H9 (cell line): ENCODE measurements at regions not wholly inside any gene's neighbourhood (a gene's known extent, or its start where the extent isn't known, plus 50 kb on each side); places are given as distances from the start of the nearest gene placed in this dataset.

Experiments
- DNase-seq: peaks from one replicate; pipeline ENCODE4 v3.0.0-alpha.2; 2017
- H2AFZ ChIP-seq: one replicate; pipeline ENCODE4 v1.6.1; 2013; ENCODE audit warnings: mild to moderate bottlenecking, low read length, control low read depth, moderate library complexity
- H2AK5ac ChIP-seq: 2 replicates; pipeline ENCODE4 v1.6.1; 2013; ENCODE audit warnings: low read length, control low read depth, mixed read lengths; ENCODE audit not compliant: insufficient read length
- H2BK120ac ChIP-seq: one replicate; pipeline ENCODE4 v1.6.1; 2013; ENCODE audit warnings: low read depth, mild to moderate bottlenecking, low read length, control low read depth, inconsistent platforms; ENCODE audit not compliant: poor library complexity, severe bottlenecking
- H2BK12ac ChIP-seq: 2 replicates; pipeline ENCODE4 v1.6.1; 2013; ENCODE audit warnings: low read length, control low read depth, mixed read lengths, low read depth; ENCODE audit not compliant: insufficient read length
- H2BK15ac ChIP-seq: 2 replicates; pipeline ENCODE4 v1.6.1; 2013; ENCODE audit warnings: low read depth, low read length, control low read depth
- H2BK20ac ChIP-seq: one replicate; pipeline ENCODE4 v1.6.1; 2013; ENCODE audit warnings: low read depth, mild to moderate bottlenecking, low read length, control low read depth, inconsistent platforms; ENCODE audit not compliant: poor library complexity, severe bottlenecking
- H2BK5ac ChIP-seq: 2 replicates; pipeline ENCODE4 v1.6.1; 2013; ENCODE audit warnings: low read length, control low read depth, mixed read lengths; ENCODE audit not compliant: insufficient read length
- H3K14ac ChIP-seq: 2 replicates; pipeline ENCODE4 v1.6.1; 2013; ENCODE audit warnings: low read length, control low read depth; ENCODE audit not compliant: insufficient read depth
- H3K18ac ChIP-seq: 2 replicates; pipeline ENCODE4 v1.6.1; 2013; ENCODE audit warnings: low read depth, mild to moderate bottlenecking, mixed read lengths, low read length, control low read depth; ENCODE audit not compliant: insufficient read length
- H3K23ac ChIP-seq: 2 replicates; pipeline ENCODE4 v1.6.1; 2013; ENCODE audit warnings: low read length, control low read depth, mixed read lengths, low read depth; ENCODE audit not compliant: insufficient read length
- H3K23me2 ChIP-seq: 2 replicates; pipeline ENCODE4 v1.6.1; 2013; ENCODE audit warnings: low read depth, mild to moderate bottlenecking, mixed read lengths, low read length, control low read depth; ENCODE audit not compliant: insufficient read length, poor library complexity, severe bottlenecking
- H3K27ac ChIP-seq: 2 replicates; pipeline ENCODE4 v1.5.1; 2013; ENCODE audit warnings: low read length, control low read depth, mixed read lengths, low read depth; ENCODE audit not compliant: insufficient read length
- H3K27me3 ChIP-seq: 2 replicates; pipeline ENCODE4 v1.6.1; 2013; ENCODE audit warnings: low read length, control low read depth, inconsistent platforms; ENCODE audit not compliant: insufficient read depth
- H3K4ac ChIP-seq: 2 replicates; pipeline ENCODE4 v1.6.1; 2013; ENCODE audit warnings: low read depth, mild to moderate bottlenecking, control low read depth, inconsistent platforms, low read length, moderate library complexity
- H3K4me1 ChIP-seq: 2 replicates; pipeline ENCODE4 v1.6.1; 2013; ENCODE audit warnings: low read length, control low read depth, inconsistent platforms; ENCODE audit not compliant: insufficient read depth
- H3K4me2 ChIP-seq: 2 replicates; pipeline ENCODE4 v1.6.1; 2013; ENCODE audit warnings: low read length, control low read depth, mixed read lengths; ENCODE audit not compliant: insufficient read length, insufficient read depth
- H3K56ac ChIP-seq: 2 replicates; pipeline ENCODE4 v1.6.1; 2013; ENCODE audit warnings: low read depth, mild to moderate bottlenecking, mixed read lengths, low read length, control low read depth; ENCODE audit not compliant: insufficient read length
- H3K79me1 ChIP-seq: 2 replicates; pipeline ENCODE4 v1.6.1; 2013; ENCODE audit warnings: low read depth, mild to moderate bottlenecking, moderate library complexity, low read length, control low read depth, inconsistent platforms; ENCODE audit not compliant: insufficient read depth, poor library complexity, severe bottlenecking
- H3K79me2 ChIP-seq: 2 replicates; pipeline ENCODE4 v1.6.1; 2013; ENCODE audit warnings: low read length, control low read depth, inconsistent platforms; ENCODE audit not compliant: insufficient read depth
- H3K9ac ChIP-seq: 2 replicates; pipeline ENCODE4 v1.6.1; 2013; ENCODE audit warnings: low read length, control low read depth, mixed read lengths; ENCODE audit not compliant: insufficient read length; ENCODE audit errors: extremely low read depth
- H3K9me3 ChIP-seq: one replicate; pipeline ENCODE4 v1.6.1; 2013; ENCODE audit warnings: low read depth, low read length, inconsistent platforms; ENCODE audit not compliant: control insufficient read depth
- H3T11ph ChIP-seq: one replicate; pipeline ENCODE4 v1.6.1; 2013; ENCODE audit warnings: mild to moderate bottlenecking, low read length, control low read depth, inconsistent platforms
- H4K20me1 ChIP-seq: one replicate; pipeline ENCODE4 v1.6.1; 2013; ENCODE audit not compliant: control insufficient read depth, insufficient read length, insufficient read depth
- H4K5ac ChIP-seq: 2 replicates; pipeline ENCODE4 v1.6.1; 2013; ENCODE audit warnings: low read depth, mild to moderate bottlenecking, mixed read lengths, low read length, control low read depth; ENCODE audit not compliant: insufficient read length
- H4K8ac ChIP-seq: replicated peaks from 2 replicates; pipeline ENCODE4 v1.6.1; 2013; ENCODE audit warnings: low read length, control low read depth, mixed read lengths, low read depth; ENCODE audit not compliant: insufficient read length
- H4K91ac ChIP-seq: 2 replicates; pipeline ENCODE4 v1.6.1; 2013; ENCODE audit warnings: low read depth, mild to moderate bottlenecking, moderate library complexity, mixed read lengths, low read length, control low read depth; ENCODE audit not compliant: insufficient read length
- H3K27ac Mint-ChIP-seq, 3 experiments: 2 replicates in 2 of 3; 3 replicates in 1 of 3; pipeline ENCODE4 v1.8.0; 2020 to 2021; ENCODE audit warnings: mixed read lengths in 3 of 3, mild to moderate bottlenecking in 1 of 3, moderate library complexity in 1 of 3
- H3K27me3 Mint-ChIP-seq: 2 replicates; pipeline ENCODE4 v1.8.0; 2021; ENCODE audit warnings: low read depth, mild to moderate bottlenecking, moderate library complexity, mixed read lengths
- H3K36me3 Mint-ChIP-seq, 3 experiments: 2 replicates in 2 of 3; 3 replicates in 1 of 3; pipeline ENCODE4 v1.8.0; 2020 to 2021; ENCODE audit warnings: low read depth in 3 of 3, mixed read lengths in 3 of 3; ENCODE audit not compliant: insufficient read depth in 1 of 3
- H3K4me1 Mint-ChIP-seq, 2 experiments: 2 replicates each; pipeline ENCODE4 v1.8.0; 2020; ENCODE audit warnings: mixed read lengths in 2 of 2
- H3K4me3 Mint-ChIP-seq, 2 experiments: 2 replicates in 1 of 2; 3 replicates in 1 of 2; pipeline ENCODE4 v1.8.0; 2020 to 2021; ENCODE audit warnings: mild to moderate bottlenecking in 2 of 2, mixed read lengths in 2 of 2, moderate library complexity in 1 of 2
- H3K9me3 Mint-ChIP-seq, 2 experiments: 2 replicates in 1 of 2; 3 replicates in 1 of 2; pipeline ENCODE4 v1.8.0; 2020; ENCODE audit warnings: mild to moderate bottlenecking in 2 of 2, mixed read lengths in 2 of 2, moderate library complexity in 1 of 2
- WGBS: extraction: QIAGEN DNeasy Blood & Tissue Kit; methylation state at CpG from one replicate; pipeline ENCODE4 v1.1.7; 2013; ENCODE audit warnings: missing lambda C conversion rate, low lambda C conversion rate, mixed read lengths; ENCODE audit not compliant: insufficient read length; ENCODE audit errors: extremely low coverage; 5-methylcytosine and 5-hydroxymethylcytosine counted together
- TF ChIP-seq, protein P1 (sequence below): fragments of 200-600 bp; sonication (generic); conservative IDR thresholded peaks from 3 replicates; pipeline ENCODE4 v1.8.0; 2021; ENCODE audit warnings: antibody characterized with exemption, mild to moderate bottlenecking

DNA sequence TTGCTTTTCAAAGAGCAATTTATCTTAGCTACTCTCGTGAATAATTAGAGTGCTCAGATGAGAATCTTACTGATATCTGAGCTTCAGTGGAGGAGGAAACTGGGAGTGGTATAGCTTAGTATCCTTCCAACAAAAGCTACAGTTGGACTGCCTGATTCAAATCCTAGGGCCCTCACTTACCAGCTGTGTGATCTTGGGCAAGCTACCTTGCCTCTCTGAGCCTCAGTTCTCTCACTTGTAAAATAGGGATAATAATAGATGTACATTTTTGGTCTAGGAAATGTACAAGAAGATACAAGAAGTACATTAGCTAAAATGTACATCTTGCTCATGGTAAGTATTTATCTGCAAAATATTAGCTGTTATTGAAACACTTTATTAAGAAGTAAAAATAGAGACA, 502.0 kb downstream of the HAPSTR1 start:
- no peak overlapping the region for H3K14ac ChIP-seq
- H3K4me1 ChIP-seq = no peaks in the 10 kb centered on the region
- H3K79me2 ChIP-seq = no peaks in the 10 kb centered on the region
- no peak overlapping the region for H4K91ac ChIP-seq
- H3K79me1 ChIP-seq = no peaks in the 10 kb centered on the region
- H2AK5ac ChIP-seq = no peak overlapping the region
- Mint-ChIP-seq H3K4me1 (peaks cover 6 to 7% of the 10 kb centered on the region in 2 experiments; a peak in 3 of 4 replicates), H3K36me3 (peaks cover 0 to 6% (median 5%) of the 10 kb centered on the region in 3 experiments; a peak in 2 of 7 replicates), H3K27me3 (peaks cover 10% of the 10 kb centered on the region), H3K9me3 (peaks cover 5 to 6% of the 10 kb centered on the region in 2 experiments; a peak in 4 of 5 replicates), H3K27ac (no peak overlapping the region), H3K4me3 (no peak overlapping the region)
- no peaks in the 10 kb centered on the region for H3K9me3 ChIP-seq
- TF ChIP-seq, protein P1, sequence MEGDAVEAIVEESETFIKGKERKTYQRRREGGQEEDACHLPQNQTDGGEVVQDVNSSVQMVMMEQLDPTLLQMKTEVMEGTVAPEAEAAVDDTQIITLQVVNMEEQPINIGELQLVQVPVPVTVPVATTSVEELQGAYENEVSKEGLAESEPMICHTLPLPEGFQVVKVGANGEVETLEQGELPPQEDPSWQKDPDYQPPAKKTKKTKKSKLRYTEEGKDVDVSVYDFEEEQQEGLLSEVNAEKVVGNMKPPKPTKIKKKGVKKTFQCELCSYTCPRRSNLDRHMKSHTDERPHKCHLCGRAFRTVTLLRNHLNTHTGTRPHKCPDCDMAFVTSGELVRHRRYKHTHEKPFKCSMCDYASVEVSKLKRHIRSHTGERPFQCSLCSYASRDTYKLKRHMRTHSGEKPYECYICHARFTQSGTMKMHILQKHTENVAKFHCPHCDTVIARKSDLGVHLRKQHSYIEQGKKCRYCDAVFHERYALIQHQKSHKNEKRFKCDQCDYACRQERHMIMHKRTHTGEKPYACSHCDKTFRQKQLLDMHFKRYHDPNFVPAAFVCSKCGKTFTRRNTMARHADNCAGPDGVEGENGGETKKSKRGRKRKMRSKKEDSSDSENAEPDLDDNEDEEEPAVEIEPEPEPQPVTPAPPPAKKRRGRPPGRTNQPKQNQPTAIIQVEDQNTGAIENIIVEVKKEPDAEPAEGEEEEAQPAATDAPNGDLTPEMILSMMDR = no peak
- H3K9ac ChIP-seq = no peak overlapping the region
- no peaks in the 10 kb centered on the region for H4K20me1 ChIP-seq
- H2AFZ ChIP-seq = no peak overlapping the region
- no peak overlapping the region for H3K18ac ChIP-seq
- no peak overlapping the region for H3K56ac ChIP-seq
- H2BK15ac ChIP-seq = no peak overlapping the region
- no peaks in the 10 kb centered on the region for H3K27me3 ChIP-seq
- H3K23ac ChIP-seq = no peak overlapping the region
- H3K4me2 ChIP-seq = no peak overlapping the region
- H3K23me2 ChIP-seq = no peaks in the 10 kb centered on the region
- no peak overlapping the region for H2BK20ac ChIP-seq
- no peak overlapping the region for H3K4ac ChIP-seq
- H2BK12ac ChIP-seq = no peak overlapping the region
- no peak for DNase-seq
- H4K5ac ChIP-seq = no peak overlapping the region
- WGBS = no CpG with 5 or more reads among the region's 1 CpG
- H4K8ac ChIP-seq = no peak overlapping the region
- H3K27ac ChIP-seq = no peak overlapping the region
- no peak overlapping the region for H2BK5ac ChIP-seq
- no peak overlapping the region for H2BK120ac ChIP-seq
- H3T11ph ChIP-seq = no peak overlapping the region
